Colonic mucosa (tissue), 4 donors: ENCODE measurements at regions not wholly inside any gene's neighbourhood (a gene's known extent, or its start where the extent isn't known, plus 50 kb on each side); places are given as distances from the start of the nearest gene placed in this dataset.

ENCODE experiments used
- DNase-seq: peaks from one replicate; pipeline ENCODE4 v3.0.0-alpha.2; 2020
- H3K27ac ChIP-seq: fragments of 200-600 bp; one replicate; pipeline ENCODE4 v1.8.0; 2021
- H3K27me3 ChIP-seq: fragments of 200-600 bp; one replicate; pipeline ENCODE4 v1.8.0; 2021
- H3K36me3 ChIP-seq: fragments of 200-600 bp; one replicate; pipeline ENCODE4 v1.8.0; 2021
- H3K4me1 ChIP-seq: fragments of 200-600 bp; one replicate; pipeline ENCODE4 v1.8.0; 2021; ENCODE audit warnings: mild to moderate bottlenecking
- H3K4me3 ChIP-seq: fragments of 200-600 bp; one replicate; pipeline ENCODE4 v1.8.0; 2021
- H3K9ac ChIP-seq, 2 donors: one replicate each; pipeline ENCODE4 v1.7.0; 2013; ENCODE audit warnings: control low read depth in 2 of 2, low read depth in 2 of 2, low read length in 2 of 2
- H3K9me3 ChIP-seq: fragments of 200-600 bp; one replicate; pipeline ENCODE4 v1.8.0; 2021
- intact Hi-C: fragments of 100-400 bp; cut with DNase I; formaldehyde crosslinking; loops from one replicate; pipeline ENCODE4 v1.14.1; 2022
- TF ChIP-seq, protein P1 (sequence below): fragments of 200-600 bp; IDR thresholded peaks from one replicate; pipeline ENCODE4 v1.8.0; 2022; ENCODE audit warnings: antibody characterized with exemption, mild to moderate bottlenecking
- donor health status: healthy.
- donor health status: DM: no; HTN: no; CAD: no.
- donor health status: DM: no; HTN: no; CAD: no.

GRCh38 chr1:81594206-81594605 lies 206.5 kb upstream of the ADGRL2 start:
- TF ChIP-seq, protein P1, sequence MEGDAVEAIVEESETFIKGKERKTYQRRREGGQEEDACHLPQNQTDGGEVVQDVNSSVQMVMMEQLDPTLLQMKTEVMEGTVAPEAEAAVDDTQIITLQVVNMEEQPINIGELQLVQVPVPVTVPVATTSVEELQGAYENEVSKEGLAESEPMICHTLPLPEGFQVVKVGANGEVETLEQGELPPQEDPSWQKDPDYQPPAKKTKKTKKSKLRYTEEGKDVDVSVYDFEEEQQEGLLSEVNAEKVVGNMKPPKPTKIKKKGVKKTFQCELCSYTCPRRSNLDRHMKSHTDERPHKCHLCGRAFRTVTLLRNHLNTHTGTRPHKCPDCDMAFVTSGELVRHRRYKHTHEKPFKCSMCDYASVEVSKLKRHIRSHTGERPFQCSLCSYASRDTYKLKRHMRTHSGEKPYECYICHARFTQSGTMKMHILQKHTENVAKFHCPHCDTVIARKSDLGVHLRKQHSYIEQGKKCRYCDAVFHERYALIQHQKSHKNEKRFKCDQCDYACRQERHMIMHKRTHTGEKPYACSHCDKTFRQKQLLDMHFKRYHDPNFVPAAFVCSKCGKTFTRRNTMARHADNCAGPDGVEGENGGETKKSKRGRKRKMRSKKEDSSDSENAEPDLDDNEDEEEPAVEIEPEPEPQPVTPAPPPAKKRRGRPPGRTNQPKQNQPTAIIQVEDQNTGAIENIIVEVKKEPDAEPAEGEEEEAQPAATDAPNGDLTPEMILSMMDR = no peak
- Histone ChIP-seq H3K27me3 (no peaks in the 10 kb centered on the region), H3K36me3 (no peaks in the 10 kb centered on the region), H3K9me3 (no peaks in the 10 kb centered on the region), H3K9ac (no peak overlapping the region), H3K4me1 (no peaks in the 10 kb centered on the region), H3K4me3 (no peak overlapping the region), H3K27ac (no peak overlapping the region)
- intact Hi-C loops = no loop called here
- no peak for DNase-seq

GRCh38 chr1:81592233-81592632 lies 208.5 kb upstream of the ADGRL2 start:
- H3K27me3 ChIP-seq = no peaks in the 10 kb centered on the region
- no peak for DNase-seq
- no peak overlapping the region for H3K4me3 ChIP-seq
- no peaks in the 10 kb centered on the region for H3K9me3 ChIP-seq
- intact Hi-C loops = no loop called here
- no peaks in the 10 kb centered on the region for H3K36me3 ChIP-seq
- TF ChIP-seq, protein P1 = no peak
- no peak overlapping the region for H3K9ac ChIP-seq
- no peaks in the 10 kb centered on the region for H3K4me1 ChIP-seq
- no peak overlapping the region for H3K27ac ChIP-seq

GRCh38 chr1:81590171-81590570 lies 210.6 kb upstream of the ADGRL2 start:
- no peak overlapping the region for H3K9ac ChIP-seq
- H3K4me1 ChIP-seq = no peaks in the 10 kb centered on the region
- no peak for DNase-seq
- no peak overlapping the region for H3K27ac ChIP-seq
- no peak overlapping the region for H3K4me3 ChIP-seq
- no peaks in the 10 kb centered on the region for H3K9me3 ChIP-seq
- H3K36me3 ChIP-seq = no peaks in the 10 kb centered on the region
- TF ChIP-seq, protein P1 = no peak
- intact Hi-C loops = no loop called here
- H3K27me3 ChIP-seq = no peaks in the 10 kb centered on the region

- Histone ChIP-seq H3K36me3 (no peaks in the 10 kb centered on the region), H3K4me1 (no peaks in the 10 kb centered on the region), H3K27ac (no peak overlapping the region), H3K4me3 (no peak overlapping the region), H3K9me3 (no peaks in the 10 kb centered on the region), H3K9ac (no peak overlapping the region), H3K27me3 (no peaks in the 10 kb centered on the region)
- intact Hi-C loops = no loop called here
- no peak for DNase-seq
- TF ChIP-seq, protein P1 = no peak
Observed at GRCh38 chr1:81588149-81588548, 212.6 kb upstream of the ADGRL2 start.

DNA sequence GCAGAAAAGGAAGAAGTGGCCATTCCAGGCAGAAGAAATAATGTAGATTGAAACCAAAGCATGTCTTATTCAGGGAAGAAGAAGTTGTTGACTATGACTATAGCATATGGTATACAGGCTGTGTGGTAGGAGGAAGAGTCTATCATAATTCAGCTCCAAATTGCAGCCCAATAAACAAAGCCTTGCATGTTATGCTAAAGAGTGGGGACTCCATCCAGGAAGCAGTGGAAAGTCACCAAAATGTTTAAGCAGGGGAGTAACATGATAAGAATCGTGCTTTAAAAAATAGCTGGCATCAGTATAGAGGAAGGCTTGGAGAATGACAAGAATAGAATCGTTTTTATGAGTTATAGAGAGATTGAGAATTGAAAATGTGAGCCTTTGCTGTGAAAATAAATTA lies 213.3 kb upstream of the ADGRL2 start:
- intact Hi-C loops = no loop called here
- TF ChIP-seq, protein P1 = no peak

GRCh38 chr1:81585371-81585770 lies 215.4 kb upstream of the ADGRL2 start:
- Histone ChIP-seq H3K4me3 (no peak overlapping the region), H3K36me3 (no peaks in the 10 kb centered on the region), H3K9ac (no peak overlapping the region), H3K27me3 (no peaks in the 10 kb centered on the region), H3K9me3 (no peaks in the 10 kb centered on the region), H3K4me1 (no peaks in the 10 kb centered on the region), H3K27ac (no peak overlapping the region)
- TF ChIP-seq, protein P1 = no peak
- intact Hi-C loops = no loop called here
- no peak for DNase-seq

More for the DNA sequence above, 213.3 kb upstream of the ADGRL2 start:
- H3K4me1 ChIP-seq = no peaks in the 10 kb centered on the region
- DNase-seq = no peak
- no peaks in the 10 kb centered on the region for H3K36me3 ChIP-seq
- no peak overlapping the region for H3K27ac ChIP-seq
- H3K9me3 ChIP-seq = no peaks in the 10 kb centered on the region
- no peak overlapping the region for H3K9ac ChIP-seq
- no peaks in the 10 kb centered on the region for H3K27me3 ChIP-seq
- H3K4me3 ChIP-seq = no peak overlapping the region
